GM12874 (cell line): ENCODE measurements at regions not wholly inside any gene's neighbourhood (a gene's known extent, or its start where the extent isn't known, plus 50 kb on each side); places are given as distances from the start of the nearest gene placed in this dataset.

Experiments
- TF ChIP-seq, protein P1 (sequence below): IDR thresholded peaks from 2 replicates; pipeline ENCODE4 v1.5.1; 2011; ENCODE audit warnings: low read depth, mild to moderate bottlenecking, control low read depth, low read length, moderate library complexity; ENCODE audit not compliant: insufficient read depth

DNA sequence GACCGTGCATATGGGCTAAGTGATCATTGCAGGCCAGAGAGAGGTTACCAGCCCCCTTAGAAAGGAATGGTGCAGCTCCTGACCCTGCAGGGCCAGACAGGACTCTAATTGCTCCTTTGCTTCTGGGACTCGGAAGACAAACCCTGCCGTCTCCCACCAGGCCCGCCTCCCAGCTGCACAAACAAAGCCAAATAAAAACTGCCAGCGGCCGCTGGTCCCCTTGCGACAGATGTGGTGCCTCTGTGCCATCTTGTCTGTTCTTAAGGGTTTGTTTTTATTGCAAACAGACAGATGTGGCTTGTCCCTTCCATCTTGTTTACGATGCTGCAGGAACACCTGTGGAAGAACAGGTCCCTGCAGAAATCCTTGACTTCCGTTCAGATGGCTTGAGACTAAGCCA lies 434.4 kb upstream of the TSHZ3 start:
- TF ChIP-seq, protein P1, sequence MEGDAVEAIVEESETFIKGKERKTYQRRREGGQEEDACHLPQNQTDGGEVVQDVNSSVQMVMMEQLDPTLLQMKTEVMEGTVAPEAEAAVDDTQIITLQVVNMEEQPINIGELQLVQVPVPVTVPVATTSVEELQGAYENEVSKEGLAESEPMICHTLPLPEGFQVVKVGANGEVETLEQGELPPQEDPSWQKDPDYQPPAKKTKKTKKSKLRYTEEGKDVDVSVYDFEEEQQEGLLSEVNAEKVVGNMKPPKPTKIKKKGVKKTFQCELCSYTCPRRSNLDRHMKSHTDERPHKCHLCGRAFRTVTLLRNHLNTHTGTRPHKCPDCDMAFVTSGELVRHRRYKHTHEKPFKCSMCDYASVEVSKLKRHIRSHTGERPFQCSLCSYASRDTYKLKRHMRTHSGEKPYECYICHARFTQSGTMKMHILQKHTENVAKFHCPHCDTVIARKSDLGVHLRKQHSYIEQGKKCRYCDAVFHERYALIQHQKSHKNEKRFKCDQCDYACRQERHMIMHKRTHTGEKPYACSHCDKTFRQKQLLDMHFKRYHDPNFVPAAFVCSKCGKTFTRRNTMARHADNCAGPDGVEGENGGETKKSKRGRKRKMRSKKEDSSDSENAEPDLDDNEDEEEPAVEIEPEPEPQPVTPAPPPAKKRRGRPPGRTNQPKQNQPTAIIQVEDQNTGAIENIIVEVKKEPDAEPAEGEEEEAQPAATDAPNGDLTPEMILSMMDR: no peak

DNA sequence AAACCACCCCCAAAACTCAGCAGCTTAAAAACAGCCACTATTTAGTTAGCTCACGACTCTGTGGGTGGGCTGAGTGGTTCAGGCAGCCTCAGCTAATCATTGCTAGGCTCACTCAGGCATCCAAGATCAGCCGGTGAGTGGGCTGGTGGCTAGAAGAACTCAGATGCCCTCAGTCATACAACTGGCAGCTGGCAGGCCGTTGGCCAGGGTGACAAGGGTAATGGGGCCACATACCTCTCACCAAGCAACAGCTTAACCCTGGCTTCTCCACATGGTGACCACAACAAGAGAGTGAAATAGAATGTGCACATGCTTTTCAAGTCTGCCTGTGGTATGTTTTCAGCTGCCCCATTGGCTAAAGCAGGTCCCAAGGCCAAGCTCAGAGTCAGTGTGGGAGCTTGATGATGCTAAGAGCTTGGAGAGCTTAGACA lies 435.4 kb upstream of the TSHZ3 start:
- TF ChIP-seq, protein P1: no peak

DNA sequence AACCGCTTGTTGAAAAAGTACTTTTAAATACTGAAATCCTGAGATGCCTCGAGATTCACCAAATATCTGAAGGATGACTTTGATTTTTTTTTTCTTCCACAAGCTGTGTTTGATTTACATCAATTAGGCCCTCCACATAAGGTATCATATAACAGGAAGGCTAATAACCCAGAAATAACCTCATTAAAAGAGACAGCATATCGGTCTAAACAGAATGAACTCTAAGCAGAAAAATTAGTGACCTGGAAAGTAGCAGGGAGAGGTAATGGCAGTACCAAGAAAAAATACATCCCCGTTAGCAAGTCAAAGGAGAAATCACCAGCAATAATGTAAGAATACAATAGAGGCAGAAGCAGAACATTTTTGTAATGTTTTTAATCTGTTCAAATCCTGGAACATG lies 452.4 kb upstream of the TSHZ3 start:
- TF ChIP-seq, protein P1: no peak

DNA sequence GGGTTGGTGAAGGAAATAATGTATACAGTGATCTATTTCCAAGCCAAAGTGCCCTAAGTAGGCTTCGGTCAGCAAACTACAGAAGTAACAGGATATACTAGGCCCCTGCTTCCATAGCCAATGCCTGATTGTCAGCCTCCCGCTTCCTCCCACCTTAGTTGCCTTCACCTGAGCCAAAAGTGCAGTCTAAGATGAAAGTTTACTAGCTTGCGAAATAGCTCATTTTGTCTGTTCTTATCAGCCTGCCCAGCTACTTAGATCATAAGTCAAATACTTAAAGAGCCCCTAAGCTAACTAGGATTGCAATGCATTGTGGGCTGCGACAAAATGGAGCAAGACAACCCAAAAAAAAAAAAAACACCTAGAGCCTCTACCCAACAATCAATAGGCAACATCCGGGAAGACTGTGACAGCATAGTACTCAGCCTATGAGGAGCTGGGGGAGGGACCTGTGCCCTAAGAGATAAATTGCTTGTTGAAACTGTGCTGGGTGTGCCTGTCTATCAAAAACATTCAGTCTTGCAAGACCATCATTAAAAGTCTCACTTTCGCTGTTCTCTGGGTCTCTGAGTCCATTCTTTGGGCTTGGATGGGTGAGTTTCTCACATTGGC lies 454.7 kb upstream of the TSHZ3 start:
- TF ChIP-seq, protein P1: no peak

DNA sequence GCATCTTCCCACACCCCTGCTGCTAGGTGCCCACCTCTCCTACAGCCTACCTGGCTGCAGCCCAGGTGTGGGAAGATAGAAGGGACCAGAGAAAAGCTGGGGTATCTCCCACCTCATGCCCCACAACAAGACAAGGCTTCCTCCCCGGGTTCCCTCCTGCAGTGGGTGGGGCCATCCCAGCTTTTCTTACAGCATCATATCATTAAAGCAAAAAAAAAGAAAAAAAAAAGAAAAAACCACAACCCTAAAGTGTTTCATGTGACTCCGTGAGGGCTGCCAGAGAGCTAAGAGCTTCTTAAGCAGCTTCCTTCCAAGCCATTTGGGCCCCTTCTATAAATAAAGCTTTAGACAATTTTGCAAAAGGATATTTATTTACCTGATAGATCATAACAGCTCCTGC lies 455.4 kb upstream of the TSHZ3 start:
- TF ChIP-seq, protein P1: no peak

DNA sequence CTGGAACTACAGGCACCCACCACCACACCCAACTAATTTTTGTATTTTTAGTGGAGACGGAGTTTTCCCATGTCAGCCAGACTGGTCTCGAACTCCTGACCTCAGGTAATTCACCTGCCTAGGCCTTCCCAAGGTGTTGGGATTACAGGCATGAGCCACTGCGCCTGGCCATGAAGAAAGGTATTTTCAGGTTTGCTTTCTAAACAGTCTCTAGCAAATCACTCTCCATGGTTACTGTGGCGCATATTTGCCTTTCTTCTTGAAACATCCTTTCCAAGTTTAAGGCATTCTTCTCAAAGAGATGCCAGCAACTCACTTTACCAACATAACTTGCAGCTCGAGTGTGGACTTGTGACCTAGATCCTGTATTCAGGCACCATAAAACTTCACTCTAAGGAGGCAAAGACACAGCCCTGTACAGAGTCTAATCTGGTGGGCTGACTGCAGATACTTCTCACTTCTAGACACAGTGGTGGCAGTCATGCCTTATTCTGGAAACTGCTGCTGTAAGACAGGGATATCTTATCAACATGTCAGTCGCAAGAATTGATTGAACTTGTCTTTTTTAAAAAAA lies 461.4 kb upstream of the TSHZ3 start:
- TF ChIP-seq, protein P1: no peak

DNA sequence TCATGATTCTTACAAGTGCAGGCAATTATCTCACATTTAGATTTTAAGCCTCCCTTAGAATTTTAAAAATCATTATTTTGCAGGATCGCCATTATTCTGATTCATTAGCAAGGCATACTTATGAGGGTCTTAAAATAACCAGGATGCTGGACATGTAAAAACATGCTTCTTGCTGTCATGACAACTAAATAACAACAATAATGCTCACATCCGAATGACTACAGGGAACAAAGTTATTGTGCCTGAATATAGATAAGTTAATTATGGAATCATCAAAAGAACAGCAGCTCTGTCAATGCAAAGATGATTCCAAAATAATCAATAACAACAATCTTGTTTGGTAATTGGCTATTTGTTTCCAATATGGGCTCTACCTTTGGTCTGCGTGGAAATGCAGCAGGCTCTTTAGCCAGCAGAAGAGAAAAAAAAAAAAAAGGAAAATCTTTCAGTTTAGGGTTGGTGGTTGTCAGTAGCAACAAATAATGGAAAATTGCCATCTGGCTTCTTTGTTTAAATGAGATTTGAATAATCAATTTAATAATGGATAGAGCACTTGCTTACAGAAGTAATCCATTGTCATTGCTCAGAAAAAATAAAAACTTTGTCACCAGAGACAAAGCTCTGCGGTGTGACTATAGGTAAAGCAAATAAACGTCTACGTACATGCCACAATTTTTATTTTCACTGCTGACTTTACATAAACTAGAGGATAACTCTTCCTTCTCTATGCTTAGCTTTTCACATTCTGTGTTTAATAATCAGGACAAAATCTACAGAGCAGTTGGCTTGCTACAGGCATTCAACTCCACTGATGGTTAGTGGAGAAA lies 468.9 kb upstream of the TSHZ3 start:
- TF ChIP-seq, protein P1: no peak
